Neural progenitor cell (in vitro differentiated cells): ENCODE measurements at regions not wholly inside any gene's neighbourhood (a gene's known extent, or its start where the extent isn't known, plus 50 kb on each side); places are given as distances from the start of the nearest gene placed in this dataset.

ENCODE experiments used
- DNase-seq: peaks from one replicate; pipeline ENCODE4 v3.0.0-alpha.2; 2016; ENCODE audit warnings: low spot score
- H2AFZ ChIP-seq: fragments of 200-600 bp; sonication (generic); replicated peaks from 2 replicates; pipeline ENCODE4 v1.6.1; 2016; ENCODE audit warnings: antibody characterized with exemption
- H3F3A ChIP-seq: fragments of 200-600 bp; sonication (generic); 2 replicates; pipeline ENCODE4 v1.6.1; 2016; ENCODE audit warnings: antibody characterized with exemption, low read depth
- H3K27ac ChIP-seq: fragments of 200-600 bp; sonication (generic); 2 replicates; pipeline ENCODE4 v1.5.1; 2016; ENCODE audit warnings: mild to moderate bottlenecking
- H3K27me3 ChIP-seq: fragments of 200-600 bp; sonication (generic); 2 replicates; pipeline ENCODE4 v1.6.1; 2016; ENCODE audit warnings: mild to moderate bottlenecking, moderate library complexity
- H3K36me3 ChIP-seq: fragments of 200-600 bp; sonication (generic); 2 replicates; pipeline ENCODE4 v1.5.1; 2016
- H3K4me1 ChIP-seq: fragments of 200-600 bp; sonication (generic); 2 replicates; pipeline ENCODE4 v1.6.1; 2016; ENCODE audit warnings: mixed run types
- H3K4me2 ChIP-seq: fragments of 200-600 bp; sonication (generic); 2 replicates; pipeline ENCODE4 v1.6.1; 2016
- H3K4me3 ChIP-seq: fragments of 200-600 bp; sonication (generic); 2 replicates; pipeline ENCODE4 v1.5.1; 2016
- H3K79me2 ChIP-seq: fragments of 200-600 bp; sonication (generic); 2 replicates; pipeline ENCODE4 v1.6.1; 2016; ENCODE audit warnings: low read depth
- H3K9ac ChIP-seq: fragments of 200-600 bp; sonication (generic); 2 replicates; pipeline ENCODE4 v1.6.1; 2016
- H3K9me3 ChIP-seq: fragments of 200-600 bp; sonication (generic); 2 replicates; pipeline ENCODE4 v1.5.1; 2016; ENCODE audit warnings: low read depth
- H4K20me1 ChIP-seq: fragments of 200-600 bp; sonication (generic); 2 replicates; pipeline ENCODE4 v1.6.1; 2016; ENCODE audit warnings: low read depth
- H3K27ac Mint-ChIP-seq: 3 replicates; pipeline ENCODE4 v1.8.0; 2021; ENCODE audit warnings: mixed read lengths
- H3K27me3 Mint-ChIP-seq: 2 replicates; pipeline ENCODE4 v1.8.0; 2022; ENCODE audit warnings: low read depth, mild to moderate bottlenecking, inconsistent platforms, moderate library complexity, mixed read lengths; ENCODE audit not compliant: insufficient read depth
- H3K36me3 Mint-ChIP-seq: 3 replicates; pipeline ENCODE4 v1.8.0; 2021; ENCODE audit warnings: mixed read lengths
- H3K4me1 Mint-ChIP-seq: 3 replicates; pipeline ENCODE4 v1.8.0; 2021; ENCODE audit warnings: mixed read lengths
- H3K4me3 Mint-ChIP-seq: 3 replicates; pipeline ENCODE4 v1.8.0; 2021; ENCODE audit warnings: mild to moderate bottlenecking, moderate library complexity, mixed read lengths
- H3K9me3 Mint-ChIP-seq: 3 replicates; pipeline ENCODE4 v1.8.0; 2020; ENCODE audit warnings: mixed read lengths
- CTCF ChIP-seq: fragments of 200-600 bp; sonication (generic); IDR thresholded peaks from 2 replicates; pipeline ENCODE4 v1.5.1; 2017; ENCODE audit warnings: antibody characterized with exemption, mild to moderate bottlenecking
- EZH2 ChIP-seq: fragments of 200-600 bp; sonication (generic); IDR thresholded peaks from 2 replicates; pipeline ENCODE4 v1.6.1; 2017; ENCODE audit warnings: antibody characterized with exemption, mild to moderate bottlenecking, moderate library complexity
- EZH2phosphoT487 ChIP-seq: fragments of 200-600 bp; sonication (generic); IDR thresholded peaks from 2 replicates; pipeline ENCODE4 v1.6.1; 2017; ENCODE audit warnings: antibody characterized with exemption

GRCh38 chr4:86431543-86432116 is 71.8 kb upstream of the MAPK10 start:
- TF ChIP-seq CTCF (no peak), EZH2phosphoT487 (no peak), EZH2 (no peak)
- Mint-ChIP-seq H3K27ac (peak overlapping the region; percentile 70), H3K27me3 (peaks cover 2% of the 10 kb centered on the region)

GRCh38 chr4:86432559-86433134 is 72.8 kb upstream of the MAPK10 start:
- Mint-ChIP-seq H3K9me3 (peaks cover 10% of the 10 kb centered on the region), H3K27ac (no peak overlapping the region), H3K27me3 (peaks cover 2% of the 10 kb centered on the region), H3K4me1 (peaks cover 8% of the 10 kb centered on the region), H3K4me3 (no peak overlapping the region), H3K36me3 (peaks cover 18% of the 10 kb centered on the region)
- H3K79me2 ChIP-seq, result no peaks in the 10 kb centered on the region
- peaks cover 66% of the 10 kb centered on the region for H3F3A ChIP-seq
- no peak overlapping the region for H3K4me3 ChIP-seq
- H3K4me1 ChIP-seq, result peaks cover 38% of the 10 kb centered on the region
- no peaks in the 10 kb centered on the region for H4K20me1 ChIP-seq
- H3K27me3 ChIP-seq, result no peaks in the 10 kb centered on the region
- no peak overlapping the region for H3K9ac ChIP-seq
- no peak overlapping the region for H2AFZ ChIP-seq
- no peaks in the 10 kb centered on the region for H3K36me3 ChIP-seq
- H3K4me2 ChIP-seq, result peak overlapping the region; percentile 19
- peak overlapping the region; percentile 73 for H3K27ac ChIP-seq
- TF ChIP-seq EZH2phosphoT487 (no peak), CTCF (no peak), EZH2 (no peak)
- peak; percentile 34 for DNase-seq
- H3K9me3 ChIP-seq, result no peaks in the 10 kb centered on the region

More at GRCh38 chr4:86431543-86432116, 71.8 kb upstream of the MAPK10 start:
- H3K27me3 ChIP-seq, result no peaks in the 10 kb centered on the region
- no peak overlapping the region for H3K4me2 ChIP-seq
- peaks cover 66% of the 10 kb centered on the region for H3F3A ChIP-seq
- no peaks in the 10 kb centered on the region for H3K36me3 ChIP-seq
- H3K27ac ChIP-seq, result peak overlapping the region; percentile 73
- H3K4me1 ChIP-seq, result peaks cover 39% of the 10 kb centered on the region
- no peaks in the 10 kb centered on the region for H4K20me1 ChIP-seq
- no peaks in the 10 kb centered on the region for H3K9me3 ChIP-seq
- Mint-ChIP-seq H3K36me3 (peaks cover 20% of the 10 kb centered on the region), H3K4me1 (peaks cover 8% of the 10 kb centered on the region), H3K9me3 (peaks cover 11% of the 10 kb centered on the region), H3K4me3 (no peak overlapping the region)
- H3K79me2 ChIP-seq, result no peaks in the 10 kb centered on the region
- H3K9ac ChIP-seq, result no peak overlapping the region
- peak overlapping the region; percentile 14 for H2AFZ ChIP-seq
- no peak overlapping the region for H3K4me3 ChIP-seq
- DNase-seq, result no peak

- Mint-ChIP-seq H3K36me3 (peaks cover 17% of the 10 kb centered on the region), H3K27me3 (no peaks in the 10 kb centered on the region), H3K9me3 (peaks cover 18% of the 10 kb centered on the region), H3K4me1 (peaks cover 32% of the 10 kb centered on the region), H3K4me3 (no peak overlapping the region), H3K27ac (peak overlapping the region; percentile 71)
- no peak overlapping the region for H3K9ac ChIP-seq
- no peaks in the 10 kb centered on the region for H3K27me3 ChIP-seq
- no peak overlapping the region for H3K4me2 ChIP-seq
- TF ChIP-seq EZH2 (no peak), EZH2phosphoT487 (no peak), CTCF (no peak)
- H3K36me3 ChIP-seq, result peaks cover 10% of the 10 kb centered on the region
- H3K4me1 ChIP-seq, result peaks cover 36% of the 10 kb centered on the region
- DNase-seq, result no peak
- H3K79me2 ChIP-seq, result no peaks in the 10 kb centered on the region
- no peak overlapping the region for H3K27ac ChIP-seq
- peaks cover 7% of the 10 kb centered on the region for H3K9me3 ChIP-seq
- H4K20me1 ChIP-seq, result no peaks in the 10 kb centered on the region
- H2AFZ ChIP-seq, result no peak overlapping the region
- peaks cover 55% of the 10 kb centered on the region for H3F3A ChIP-seq
- H3K4me3 ChIP-seq, result no peak overlapping the region
Measured at GRCh38 chr4:86439293-86439692, 79.4 kb upstream of the MAPK10 start.
